ENCODE measurements at regions not wholly inside any gene's neighbourhood (a gene's known extent, or its start where the extent isn't known, plus 50 kb on each side); places are given as distances from the start of the nearest gene placed in this dataset.

GRCh38 chr11:103733889-103734288 lies 302.6 kb upstream of the DDI1 start:
- no peak for DNase-seq

GRCh38 chr11:103735497-103736032 lies 300.9 kb upstream of the DDI1 start:
- no peak for DNase-seq

GRCh38 chr11:103736315-103737036 lies 300.0 kb upstream of the DDI1 start:
- no peak for DNase-seq

- no peak for DNase-seq
Measured at GRCh38 chr11:103737037-103737622, 299.3 kb upstream of the DDI1 start.

GRCh38 chr11:103737747-103738146 lies 298.7 kb upstream of the DDI1 start:
- no peak for DNase-seq

GRCh38 chr11:103739074-103739796 lies 297.2 kb upstream of the DDI1 start:
- DNase-seq, result peak in 1 of 2 experiments; percentile 3

GRCh38 chr11:103744496-103745153 lies 291.8 kb upstream of the DDI1 start:
- DNase-seq, result no peak

- DNase-seq, result no peak
Measured at GRCh38 chr11:103749158-103749557, 287.3 kb upstream of the DDI1 start.

- no peak for DNase-seq
Measured at GRCh38 chr11:103768816-103769215, 267.6 kb upstream of the DDI1 start.

- DNase-seq, result no peak
Measured at GRCh38 chr11:103773059-103773458, 263.4 kb upstream of the DDI1 start.

GRCh38 chr11:103773537-103773936 lies 262.9 kb upstream of the DDI1 start:
- no peak for DNase-seq

GRCh38 chr11:103779054-103779453 lies 257.4 kb upstream of the DDI1 start:
- no peak for DNase-seq

- DNase-seq, result no peak
Measured at GRCh38 chr11:103789952-103790351, 246.5 kb upstream of the DDI1 start.

- no peak for DNase-seq
Measured at GRCh38 chr11:103792981-103793468, 243.4 kb upstream of the DDI1 start.

GRCh38 chr11:103794262-103794661 lies 242.2 kb upstream of the DDI1 start:
- DNase-seq, result no peak

- no peak for DNase-seq
Measured at GRCh38 chr11:103798026-103798425, 238.4 kb upstream of the DDI1 start.

- no peak for DNase-seq
Measured at GRCh38 chr11:103798446-103798845, 238.0 kb upstream of the DDI1 start.

- no peak for DNase-seq
Measured at GRCh38 chr11:103800406-103801114, 235.9 kb upstream of the DDI1 start.

- no peak for DNase-seq
Measured at GRCh38 chr11:103803062-103803461, 233.4 kb upstream of the DDI1 start.

GRCh38 chr11:103805688-103806009 lies 230.8 kb upstream of the DDI1 start:
- DNase-seq, result no peak

GRCh38 chr11:103806130-103806895 lies 230.1 kb upstream of the DDI1 start:
- DNase-seq, result no peak

- DNase-seq, result no peak
Measured at GRCh38 chr11:103807806-103808205, 228.6 kb upstream of the DDI1 start.
